C4-2B (cell line): ENCODE measurements at regions not wholly inside any gene's neighbourhood (a gene's known extent, or its start where the extent isn't known, plus 50 kb on each side); places are given as distances from the start of the nearest gene placed in this dataset.
A peak's percentile ranks its signal among the peaks of the same experiment; 100 is the strongest.

Source experiments
- H3K27ac ChIP-seq: fragments of 450-650 bp; 2 replicates; pipeline ENCODE4 v1.5.1; 2017
- ZFX ChIP-seq: fragments of 450-650 bp; IDR thresholded peaks from 2 replicates; pipeline ENCODE4 v1.6.1; 2017
- TF ChIP-seq, protein P1 (sequence below): fragments of 450-650 bp; conservative IDR thresholded peaks from 2 replicates; pipeline ENCODE4 v1.5.1; 2017; ENCODE audit warnings: mild to moderate bottlenecking

- TF ChIP-seq ZFX = no peak
- TF ChIP-seq, protein P1, sequence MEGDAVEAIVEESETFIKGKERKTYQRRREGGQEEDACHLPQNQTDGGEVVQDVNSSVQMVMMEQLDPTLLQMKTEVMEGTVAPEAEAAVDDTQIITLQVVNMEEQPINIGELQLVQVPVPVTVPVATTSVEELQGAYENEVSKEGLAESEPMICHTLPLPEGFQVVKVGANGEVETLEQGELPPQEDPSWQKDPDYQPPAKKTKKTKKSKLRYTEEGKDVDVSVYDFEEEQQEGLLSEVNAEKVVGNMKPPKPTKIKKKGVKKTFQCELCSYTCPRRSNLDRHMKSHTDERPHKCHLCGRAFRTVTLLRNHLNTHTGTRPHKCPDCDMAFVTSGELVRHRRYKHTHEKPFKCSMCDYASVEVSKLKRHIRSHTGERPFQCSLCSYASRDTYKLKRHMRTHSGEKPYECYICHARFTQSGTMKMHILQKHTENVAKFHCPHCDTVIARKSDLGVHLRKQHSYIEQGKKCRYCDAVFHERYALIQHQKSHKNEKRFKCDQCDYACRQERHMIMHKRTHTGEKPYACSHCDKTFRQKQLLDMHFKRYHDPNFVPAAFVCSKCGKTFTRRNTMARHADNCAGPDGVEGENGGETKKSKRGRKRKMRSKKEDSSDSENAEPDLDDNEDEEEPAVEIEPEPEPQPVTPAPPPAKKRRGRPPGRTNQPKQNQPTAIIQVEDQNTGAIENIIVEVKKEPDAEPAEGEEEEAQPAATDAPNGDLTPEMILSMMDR = no peak
- no peak overlapping the region for H3K27ac ChIP-seq
Measured at GRCh38 chr12:24118668-24119067, 169.2 kb upstream of the SOX5 start.

DNA sequence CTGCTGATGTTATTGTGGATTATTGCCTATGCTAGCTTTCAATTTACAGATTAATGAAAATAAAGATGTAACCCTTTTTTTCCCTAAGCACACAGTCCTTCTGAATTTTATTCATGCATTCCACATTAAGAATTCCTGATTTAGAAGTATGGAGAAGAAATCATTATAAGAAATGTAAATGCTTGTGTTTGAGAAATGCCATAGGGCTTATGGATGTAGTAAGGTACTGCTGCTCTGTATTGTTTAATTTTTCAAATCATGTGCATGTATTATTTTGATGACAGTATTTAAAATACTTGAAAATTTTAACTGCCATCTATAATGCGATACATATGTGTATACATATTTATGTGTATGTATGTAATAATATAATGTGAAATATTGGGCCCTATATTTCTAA, 167.1 kb upstream of the SOX5 start:
- TF ChIP-seq, protein P1 = no peak
- TF ChIP-seq ZFX = no peak
- no peak overlapping the region for H3K27ac ChIP-seq

- TF ChIP-seq, protein P1 = no peak
- TF ChIP-seq ZFX = no peak
- no peak overlapping the region for H3K27ac ChIP-seq
Measured at GRCh38 chr12:24113701-24114100, 164.2 kb upstream of the SOX5 start.

DNA sequence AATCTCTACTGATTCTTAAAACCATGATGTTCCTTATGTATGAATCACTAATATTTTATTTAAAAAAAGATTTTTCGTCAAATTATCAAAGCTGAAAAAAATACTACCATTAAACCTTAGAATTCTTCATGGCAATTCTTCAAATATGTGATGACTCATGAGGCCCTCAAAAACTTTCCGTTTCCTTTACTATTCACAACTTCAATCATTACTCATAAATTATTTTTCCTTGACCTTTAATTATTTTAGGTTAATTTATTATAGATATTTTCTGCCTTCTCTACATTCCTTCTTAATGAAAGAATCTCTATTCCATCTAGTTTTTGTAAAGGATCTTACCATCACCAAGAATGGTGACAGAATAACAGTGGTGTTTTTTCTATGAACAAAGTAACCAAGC, 162.1 kb upstream of the SOX5 start:
- H3K27ac ChIP-seq = no peak overlapping the region
- TF ChIP-seq ZFX = no peak
- TF ChIP-seq, protein P1 = no peak

- H3K27ac ChIP-seq = no peak overlapping the region
- TF ChIP-seq, protein P1 = no peak
- TF ChIP-seq ZFX = no peak
Measured at GRCh38 chr12:24111086-24111485, 161.6 kb upstream of the SOX5 start.

DNA sequence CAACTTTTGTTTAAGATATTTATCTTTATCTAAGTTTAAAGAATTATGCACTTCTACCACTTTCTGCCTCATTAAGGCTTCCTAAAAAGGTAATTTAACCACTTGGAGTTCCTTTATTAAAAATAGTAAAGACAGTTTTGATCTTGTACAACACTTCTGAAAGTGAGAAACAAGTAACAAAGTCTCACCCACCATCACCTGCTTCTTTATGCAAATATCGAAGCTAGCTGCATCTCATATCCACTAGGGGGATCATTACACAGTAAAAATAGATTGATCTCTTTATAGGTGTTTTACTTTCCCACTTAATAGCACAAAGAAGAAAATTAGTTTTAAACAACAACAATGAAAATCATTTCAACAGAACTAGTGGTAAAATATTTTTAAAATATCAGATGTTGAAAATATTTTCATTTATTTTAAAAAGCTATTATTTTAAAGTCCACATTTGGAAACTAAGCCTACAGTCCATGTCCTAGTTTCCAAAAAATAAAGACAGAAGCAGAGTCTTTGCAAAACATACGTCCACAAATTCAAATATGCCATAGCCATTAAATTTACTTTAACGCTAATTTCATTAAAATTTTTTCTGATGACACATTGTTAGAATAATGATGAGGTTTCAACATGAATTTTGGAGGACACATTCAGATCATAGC, 160.0 kb upstream of the SOX5 start:
- no peak for TF ChIP-seq ZFX
- TF ChIP-seq, protein P1 = peak; percentile 76

GRCh38 chr12:24102676-24103075, 153.2 kb upstream of the SOX5 start:
- no peak for TF ChIP-seq ZFX
- TF ChIP-seq, protein P1 = no peak
- H3K27ac ChIP-seq = no peak overlapping the region

More for the DNA sequence above, 160.0 kb upstream of the SOX5 start:
- H3K27ac ChIP-seq = no peak overlapping the region
